Astrocyte of the cerebellum (primary cell): ENCODE measurements at regions not wholly inside any gene's neighbourhood (a gene's known extent, or its start where the extent isn't known, plus 50 kb on each side); places are given as distances from the start of the nearest gene placed in this dataset.

Experiments
- DNase-seq: peaks from one replicate; pipeline ENCODE4 v3.0.0-alpha.2; 2011; ENCODE audit warnings: low read depth
- H3K4me3 ChIP-seq: 2 replicates; pipeline ENCODE4 v1.5.1; 2011; ENCODE audit warnings: mild to moderate bottlenecking, low read depth, low read length, moderate library complexity
- in situ Hi-C: cut with HindIII; loops from 2 replicates; pipeline ENCODE4 v1.10.0; 2017; ENCODE audit warnings: low sequenced_read_pairs
- TF ChIP-seq, protein P1 (sequence below): IDR thresholded peaks from 2 replicates; pipeline ENCODE4 v1.5.1; 2012; ENCODE audit warnings: low read length, low read depth, moderate library complexity, mild to moderate bottlenecking; ENCODE audit errors: missing control alignments

DNA sequence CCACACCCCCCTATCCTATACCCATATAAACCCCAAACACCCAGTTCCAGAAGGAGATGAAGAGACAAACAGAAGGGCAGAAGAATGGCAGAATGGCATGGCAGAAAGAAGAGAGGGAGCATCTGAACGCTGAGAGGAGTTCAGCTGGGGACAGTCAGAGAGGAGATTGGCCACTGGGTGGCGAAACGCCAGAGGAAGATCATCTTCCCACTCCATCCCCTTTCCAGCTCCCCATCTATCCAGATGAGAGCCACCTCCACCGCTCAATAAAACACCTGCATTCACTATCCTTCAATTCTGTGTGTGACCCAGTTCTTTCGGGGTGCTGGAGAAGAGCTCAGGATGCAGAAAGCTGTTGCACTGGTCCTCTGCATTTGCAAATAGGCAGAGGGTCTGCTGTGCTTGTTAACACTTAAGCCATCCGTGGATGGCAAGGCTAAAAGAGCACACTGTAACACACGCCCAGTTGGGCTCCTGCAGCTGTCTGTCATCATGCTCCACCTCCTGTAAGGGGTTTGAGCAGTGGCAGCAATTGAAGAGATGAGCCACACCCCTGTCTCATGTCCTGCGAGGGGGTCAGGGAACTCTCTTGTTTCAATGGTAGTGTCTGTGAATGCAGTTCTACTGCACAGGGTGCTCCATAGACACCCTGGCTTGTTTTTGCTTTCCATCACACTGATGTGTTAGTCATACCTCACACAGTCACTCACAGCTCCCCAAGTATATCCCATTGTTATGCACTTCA, 1034.8 kb upstream of the RBFOX1 start:
- TF ChIP-seq, protein P1, sequence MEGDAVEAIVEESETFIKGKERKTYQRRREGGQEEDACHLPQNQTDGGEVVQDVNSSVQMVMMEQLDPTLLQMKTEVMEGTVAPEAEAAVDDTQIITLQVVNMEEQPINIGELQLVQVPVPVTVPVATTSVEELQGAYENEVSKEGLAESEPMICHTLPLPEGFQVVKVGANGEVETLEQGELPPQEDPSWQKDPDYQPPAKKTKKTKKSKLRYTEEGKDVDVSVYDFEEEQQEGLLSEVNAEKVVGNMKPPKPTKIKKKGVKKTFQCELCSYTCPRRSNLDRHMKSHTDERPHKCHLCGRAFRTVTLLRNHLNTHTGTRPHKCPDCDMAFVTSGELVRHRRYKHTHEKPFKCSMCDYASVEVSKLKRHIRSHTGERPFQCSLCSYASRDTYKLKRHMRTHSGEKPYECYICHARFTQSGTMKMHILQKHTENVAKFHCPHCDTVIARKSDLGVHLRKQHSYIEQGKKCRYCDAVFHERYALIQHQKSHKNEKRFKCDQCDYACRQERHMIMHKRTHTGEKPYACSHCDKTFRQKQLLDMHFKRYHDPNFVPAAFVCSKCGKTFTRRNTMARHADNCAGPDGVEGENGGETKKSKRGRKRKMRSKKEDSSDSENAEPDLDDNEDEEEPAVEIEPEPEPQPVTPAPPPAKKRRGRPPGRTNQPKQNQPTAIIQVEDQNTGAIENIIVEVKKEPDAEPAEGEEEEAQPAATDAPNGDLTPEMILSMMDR = no peak
- DNase-seq = no peak
- in situ Hi-C loops = no loop called here
- H3K4me3 ChIP-seq = no peak overlapping the region

DNA sequence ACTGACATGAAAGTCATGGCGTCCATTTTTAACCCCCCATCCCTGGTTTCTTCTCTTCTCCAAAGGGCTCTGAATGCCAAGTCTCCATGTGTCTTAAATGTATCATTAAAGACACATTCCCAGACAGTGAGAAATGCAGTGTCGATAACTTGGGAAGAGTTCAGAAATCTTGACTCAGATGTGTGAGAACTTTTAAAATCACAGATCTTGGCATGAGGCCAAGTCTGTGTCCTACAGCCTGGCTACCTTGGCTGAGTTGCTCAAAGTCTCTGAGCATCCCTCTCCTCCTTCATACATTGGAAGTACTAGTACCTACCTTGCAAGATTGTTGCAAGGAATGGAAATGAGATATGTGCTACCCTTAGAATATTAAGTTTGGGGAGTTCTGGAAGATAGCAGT, 1046.5 kb upstream of the RBFOX1 start:
- no peak for DNase-seq
- in situ Hi-C loops = no loop called here
- H3K4me3 ChIP-seq = no peak overlapping the region
- TF ChIP-seq, protein P1 = no peak

DNA sequence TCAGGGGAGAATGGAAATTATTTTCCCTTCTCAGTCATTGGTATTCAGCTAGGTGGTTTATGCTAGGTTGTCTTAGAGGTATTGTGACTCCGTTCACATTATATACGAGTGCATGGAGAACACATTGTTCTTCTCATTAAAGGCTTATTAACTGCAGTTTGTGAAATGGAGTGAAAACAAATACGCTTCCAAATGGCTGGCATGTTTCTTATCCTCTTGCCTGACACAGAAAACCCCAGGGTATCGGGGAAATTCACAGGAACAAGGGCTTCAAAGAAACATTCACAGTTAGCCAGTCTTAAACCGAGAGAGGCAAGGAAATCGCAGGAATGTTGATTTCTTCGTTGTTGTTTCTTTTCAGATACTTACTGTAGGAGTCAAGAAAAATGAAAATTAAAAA, 1047.9 kb upstream of the RBFOX1 start:
- no peak for DNase-seq
- in situ Hi-C loops = no loop called here
- no peak overlapping the region for H3K4me3 ChIP-seq
- TF ChIP-seq, protein P1 = no peak

DNA sequence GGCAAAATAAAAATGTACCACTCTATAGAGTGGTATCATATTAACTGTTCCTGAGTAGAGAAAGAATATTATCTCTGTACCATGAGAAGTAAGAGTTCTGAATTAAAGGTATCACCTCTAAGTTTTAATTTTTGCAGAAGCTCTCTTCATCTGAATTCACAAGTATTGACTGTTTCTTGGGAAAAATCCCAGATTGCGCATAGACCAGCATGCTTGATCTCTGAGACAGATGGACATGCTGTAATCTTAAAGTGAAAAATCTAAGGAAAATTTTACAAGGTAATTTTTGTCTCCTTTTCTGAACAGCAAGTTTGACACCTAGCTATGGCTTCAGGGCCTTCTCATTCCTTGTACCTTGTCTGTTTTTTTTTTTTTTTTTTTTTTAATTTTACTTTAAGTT, 1050.7 kb upstream of the RBFOX1 start:
- in situ Hi-C loops = no loop called here
- TF ChIP-seq, protein P1 = no peak
- no peak for DNase-seq
- no peak overlapping the region for H3K4me3 ChIP-seq

DNA sequence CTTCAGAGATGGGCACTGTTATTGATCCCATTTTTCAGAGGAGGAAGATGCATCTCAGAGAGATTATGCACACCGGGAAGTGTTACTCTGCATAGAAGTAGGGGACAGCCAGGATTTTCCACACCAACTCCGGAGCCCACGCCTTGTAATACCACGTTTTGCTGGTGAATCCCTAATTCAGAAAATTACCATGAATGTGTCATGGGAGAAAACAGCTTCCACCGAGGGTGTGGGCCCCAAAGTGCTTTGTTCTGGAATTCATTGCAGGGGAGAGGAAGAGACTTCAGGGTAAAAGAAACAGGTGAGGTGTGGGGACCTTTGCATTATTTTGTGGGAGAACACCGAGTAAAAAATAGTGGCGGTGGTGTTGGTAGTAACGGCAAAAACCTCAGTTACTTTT, 1051.4 kb upstream of the RBFOX1 start:
- in situ Hi-C loops = no loop called here
- TF ChIP-seq, protein P1 = no peak
- DNase-seq = no peak
- H3K4me3 ChIP-seq = no peak overlapping the region

DNA sequence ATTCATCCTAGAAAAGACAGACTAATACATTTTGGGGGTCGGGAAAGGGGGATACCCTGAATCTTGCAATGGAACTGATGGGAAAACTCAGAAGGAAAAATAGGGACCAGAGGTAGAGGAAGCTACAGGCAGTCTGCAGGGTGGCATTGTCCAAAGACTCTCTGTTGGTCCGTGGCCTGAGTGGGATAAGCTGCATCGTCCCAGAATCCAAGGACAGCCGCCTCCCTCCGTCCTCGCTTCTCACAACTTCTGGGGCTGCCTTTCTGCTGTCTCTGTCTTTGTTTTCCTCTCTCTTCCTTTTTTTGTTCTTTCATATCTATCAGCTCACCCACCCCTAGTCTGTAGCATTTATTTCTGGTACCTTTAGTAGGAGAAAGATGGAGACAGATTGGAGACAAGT, 1052.6 kb upstream of the RBFOX1 start:
- in situ Hi-C loops = no loop called here
- DNase-seq = no peak
- H3K4me3 ChIP-seq = no peak overlapping the region
- TF ChIP-seq, protein P1 = no peak
